Prostate gland (tissue), 2 donors: ENCODE measurements at regions not wholly inside any gene's neighbourhood (a gene's known extent, or its start where the extent isn't known, plus 50 kb on each side); places are given as distances from the start of the nearest gene placed in this dataset.

Experiments used
- POLR2AphosphoS5 ChIP-seq: sonication (generic); formaldehyde crosslinking; IDR thresholded peaks from one replicate; pipeline ENCODE4 v1.6.1; 2017; ENCODE audit warnings: antibody characterized with exemption
- TF ChIP-seq, protein P1 (sequence below), 4 experiments: fragments of 200-600 bp in 2 of 4; fragments of 450-650 bp in 2 of 4; sonication (generic) in 2 of 4; IDR thresholded peaks; 1 replicate in 3 of 4; 2 replicates in 1 of 4; pipeline ENCODE4 v1.5.1; 2016 to 2019; ENCODE audit warnings: antibody characterized with exemption in 4 of 4, mild to moderate bottlenecking in 2 of 4, moderate library complexity in 2 of 4

DNA sequence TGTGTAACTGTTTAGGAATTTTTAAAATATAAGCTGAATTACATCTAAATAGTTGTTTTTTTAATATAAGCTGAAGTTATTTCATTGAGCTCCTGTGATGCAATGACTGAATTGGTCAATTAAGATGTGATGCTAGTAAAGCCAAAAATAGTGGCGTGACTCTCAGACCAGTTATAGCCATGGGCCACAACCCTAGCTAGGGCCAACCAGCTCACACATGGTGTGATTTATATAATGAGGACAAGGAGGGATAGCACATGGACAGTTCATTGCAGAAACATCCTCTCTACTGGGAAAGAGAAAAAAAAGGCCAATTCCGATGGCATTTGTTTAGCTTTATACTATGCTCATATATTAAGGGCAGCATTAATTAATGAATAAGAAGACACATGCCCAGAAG lies 119.3 kb upstream of the PROX1 start:
- TF ChIP-seq, protein P1, sequence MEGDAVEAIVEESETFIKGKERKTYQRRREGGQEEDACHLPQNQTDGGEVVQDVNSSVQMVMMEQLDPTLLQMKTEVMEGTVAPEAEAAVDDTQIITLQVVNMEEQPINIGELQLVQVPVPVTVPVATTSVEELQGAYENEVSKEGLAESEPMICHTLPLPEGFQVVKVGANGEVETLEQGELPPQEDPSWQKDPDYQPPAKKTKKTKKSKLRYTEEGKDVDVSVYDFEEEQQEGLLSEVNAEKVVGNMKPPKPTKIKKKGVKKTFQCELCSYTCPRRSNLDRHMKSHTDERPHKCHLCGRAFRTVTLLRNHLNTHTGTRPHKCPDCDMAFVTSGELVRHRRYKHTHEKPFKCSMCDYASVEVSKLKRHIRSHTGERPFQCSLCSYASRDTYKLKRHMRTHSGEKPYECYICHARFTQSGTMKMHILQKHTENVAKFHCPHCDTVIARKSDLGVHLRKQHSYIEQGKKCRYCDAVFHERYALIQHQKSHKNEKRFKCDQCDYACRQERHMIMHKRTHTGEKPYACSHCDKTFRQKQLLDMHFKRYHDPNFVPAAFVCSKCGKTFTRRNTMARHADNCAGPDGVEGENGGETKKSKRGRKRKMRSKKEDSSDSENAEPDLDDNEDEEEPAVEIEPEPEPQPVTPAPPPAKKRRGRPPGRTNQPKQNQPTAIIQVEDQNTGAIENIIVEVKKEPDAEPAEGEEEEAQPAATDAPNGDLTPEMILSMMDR (IDR thresholded peaks at IDR 0.05) = no peak
- TF ChIP-seq POLR2AphosphoS5 = no peak
